ENCODE measurements at regions not wholly inside any gene's neighbourhood (a gene's known extent, or its start where the extent isn't known, plus 50 kb on each side); places are given as distances from the start of the nearest gene placed in this dataset.

DNA sequence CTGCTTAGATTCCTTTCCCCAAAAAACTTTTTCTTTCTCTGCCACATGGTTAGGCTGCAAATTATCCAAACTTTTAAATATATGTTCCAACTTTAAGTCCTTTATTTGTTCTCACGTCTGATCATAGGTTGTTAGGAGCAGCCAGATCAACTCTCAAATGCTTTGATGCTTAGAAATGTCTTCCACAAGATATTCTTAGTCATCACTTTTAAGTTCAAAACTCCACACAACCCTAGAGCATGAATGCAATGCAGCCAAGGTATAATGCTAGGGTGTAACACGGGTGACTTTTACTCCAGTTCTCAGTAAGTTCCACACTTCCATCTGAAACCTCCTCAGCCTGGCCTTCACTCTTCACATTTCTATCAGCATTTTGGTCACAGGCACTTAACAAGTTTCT, 987.5 kb downstream of the DCDC2C start:
- no peak for TF ChIP-seq EZH2phosphoT487 (IDR thresholded peaks at IDR 0.05; ENCODE audit: borderline replicate concordance)
- TF ChIP-seq, protein P1, sequence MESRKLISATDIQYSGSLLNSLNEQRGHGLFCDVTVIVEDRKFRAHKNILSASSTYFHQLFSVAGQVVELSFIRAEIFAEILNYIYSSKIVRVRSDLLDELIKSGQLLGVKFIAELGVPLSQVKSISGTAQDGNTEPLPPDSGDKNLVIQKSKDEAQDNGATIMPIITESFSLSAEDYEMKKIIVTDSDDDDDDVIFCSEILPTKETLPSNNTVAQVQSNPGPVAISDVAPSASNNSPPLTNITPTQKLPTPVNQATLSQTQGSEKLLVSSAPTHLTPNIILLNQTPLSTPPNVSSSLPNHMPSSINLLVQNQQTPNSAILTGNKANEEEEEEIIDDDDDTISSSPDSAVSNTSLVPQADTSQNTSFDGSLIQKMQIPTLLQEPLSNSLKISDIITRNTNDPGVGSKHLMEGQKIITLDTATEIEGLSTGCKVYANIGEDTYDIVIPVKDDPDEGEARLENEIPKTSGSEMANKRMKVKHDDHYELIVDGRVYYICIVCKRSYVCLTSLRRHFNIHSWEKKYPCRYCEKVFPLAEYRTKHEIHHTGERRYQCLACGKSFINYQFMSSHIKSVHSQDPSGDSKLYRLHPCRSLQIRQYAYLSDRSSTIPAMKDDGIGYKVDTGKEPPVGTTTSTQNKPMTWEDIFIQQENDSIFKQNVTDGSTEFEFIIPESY (IDR thresholded peaks at IDR 0.05; ENCODE audit: extremely low read depth, insufficient replicate concordance, low read length), result no peak
- TF ChIP-seq, protein P2, sequence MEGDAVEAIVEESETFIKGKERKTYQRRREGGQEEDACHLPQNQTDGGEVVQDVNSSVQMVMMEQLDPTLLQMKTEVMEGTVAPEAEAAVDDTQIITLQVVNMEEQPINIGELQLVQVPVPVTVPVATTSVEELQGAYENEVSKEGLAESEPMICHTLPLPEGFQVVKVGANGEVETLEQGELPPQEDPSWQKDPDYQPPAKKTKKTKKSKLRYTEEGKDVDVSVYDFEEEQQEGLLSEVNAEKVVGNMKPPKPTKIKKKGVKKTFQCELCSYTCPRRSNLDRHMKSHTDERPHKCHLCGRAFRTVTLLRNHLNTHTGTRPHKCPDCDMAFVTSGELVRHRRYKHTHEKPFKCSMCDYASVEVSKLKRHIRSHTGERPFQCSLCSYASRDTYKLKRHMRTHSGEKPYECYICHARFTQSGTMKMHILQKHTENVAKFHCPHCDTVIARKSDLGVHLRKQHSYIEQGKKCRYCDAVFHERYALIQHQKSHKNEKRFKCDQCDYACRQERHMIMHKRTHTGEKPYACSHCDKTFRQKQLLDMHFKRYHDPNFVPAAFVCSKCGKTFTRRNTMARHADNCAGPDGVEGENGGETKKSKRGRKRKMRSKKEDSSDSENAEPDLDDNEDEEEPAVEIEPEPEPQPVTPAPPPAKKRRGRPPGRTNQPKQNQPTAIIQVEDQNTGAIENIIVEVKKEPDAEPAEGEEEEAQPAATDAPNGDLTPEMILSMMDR (IDR thresholded peaks at IDR 0.05 in 2 of 3, conservative IDR thresholded peaks at IDR 0.05 in 1 of 3; ENCODE audit: borderline replicate concordance in 1 of 3, insufficient read depth in 1 of 3, low read depth in 2 of 3, low read length in 2 of 3), result no peak
- TF ChIP-seq EZH2 (IDR thresholded peaks at IDR 0.05), result no peak
- no peak for TF ChIP-seq CEBPB (IDR thresholded peaks at IDR 0.05; ENCODE audit: low read depth)
- TF ChIP-seq POLR2AphosphoS5 (IDR thresholded peaks at IDR 0.05; ENCODE audit: low read depth, low read length), result no peak
- TF ChIP-seq POLR2A (IDR thresholded peaks at IDR 0.05; ENCODE audit: borderline replicate concordance, extremely low read depth, insufficient read depth, insufficient read length), result no peak
- no peak for TF ChIP-seq SRF (IDR thresholded peaks at IDR 0.05; ENCODE audit: low read depth)
- TF ChIP-seq RAD21 (IDR thresholded peaks at IDR 0.05; ENCODE audit: low read depth), result no peak
- no peak for TF ChIP-seq TCF7L2 (IDR thresholded peaks at IDR 0.05; ENCODE audit: borderline replicate concordance, extremely low read depth, insufficient read depth, insufficient read length)
